ENCODE measurements at regions not wholly inside any gene's neighbourhood (a gene's known extent, or its start where the extent isn't known, plus 50 kb on each side); places are given as distances from the start of the nearest gene placed in this dataset.

- TF ChIP-seq CTCF (IDR thresholded peaks at IDR 0.05 in 4 of 5, conservative IDR thresholded peaks at IDR 0.05 in 1 of 5) (no peak), POLR2A (IDR thresholded peaks at IDR 0.05) (no peak)
These were observed 116.1 kb downstream of the UQCRFS1 start for GRCh38 chr19:29096896-29097295.

Data from gastrocnemius medialis (tissue), 4 donors.